ENCODE measurements at regions not wholly inside any gene's neighbourhood (a gene's known extent, or its start where the extent isn't known, plus 50 kb on each side); places are given as distances from the start of the nearest gene placed in this dataset.

- no peak for FAIRE-seq
- no peak for DNase-seq (ENCODE audit: low read depth in 1 of 2, low spot score in 2 of 2)
- no peak overlapping the region for H3K23ac ChIP-seq (ENCODE audit: insufficient read length)
- TF ChIP-seq SP2 (IDR thresholded peaks at IDR 0.05; ENCODE audit: low read length) = no peak
- no peak for TF ChIP-seq ATF3 (IDR thresholded peaks at IDR 0.05; ENCODE audit: insufficient read depth, low read depth, low read length)
- no peak for TF ChIP-seq SIX5 (IDR thresholded peaks at IDR 0.05; ENCODE audit: low read depth, low read length)
- no peak for TF ChIP-seq TBP (IDR thresholded peaks at IDR 0.05; ENCODE audit: low read depth, low read length)
- TF ChIP-seq SRF (IDR thresholded peaks at IDR 0.05; ENCODE audit: low read depth, low read length) = no peak
- no peak for TF ChIP-seq POLR2AphosphoS5 (IDR thresholded peaks at IDR 0.05; ENCODE audit: low read depth, low read length)
- no peak for TF ChIP-seq ASH2L (IDR thresholded peaks at IDR 0.05; ENCODE audit: low read length)
- no peak for TF ChIP-seq HDAC6 (IDR thresholded peaks at IDR 0.05; ENCODE audit: low read depth, low read length)
- TF ChIP-seq KDM5A (IDR thresholded peaks at IDR 0.05; ENCODE audit: low read length) = no peak
- no peak for TF ChIP-seq CBX5 (IDR thresholded peaks at IDR 0.05; ENCODE audit: low read depth, low read length)
- no peak for TF ChIP-seq BRCA1 (IDR thresholded peaks at IDR 0.05; ENCODE audit: low read depth, low read length)
- TF ChIP-seq CHD2 (IDR thresholded peaks at IDR 0.05; ENCODE audit: low read length) = no peak
These were observed 812.6 kb downstream of the ZPLD1 start for GRCh38 chr3:103247459-103247858.

More at GRCh38 chr3:103247459-103247858, 812.6 kb downstream of the ZPLD1 start:
- Histone ChIP-seq H3K36me3 (ENCODE audit: control insufficient read depth in 2 of 4, insufficient read depth in 4 of 4, low read length in 3 of 4) (no peaks in the 10 kb centered on the region), H4K91ac (replicated peaks; ENCODE audit: insufficient read length, low read length) (no peak overlapping the region), H2BK12ac (ENCODE audit: low read depth, low read length) (no peak overlapping the region), H2BK5ac (ENCODE audit: low read depth, low read length) (no peak overlapping the region), H3K79me1 (ENCODE audit: low read depth, low read length) (no peaks in the 10 kb centered on the region), H3K79me2 (ENCODE audit: control insufficient read depth in 1 of 2, insufficient read depth in 2 of 2, low read length in 2 of 2) (no peaks in the 10 kb centered on the region), H3K27me3 (replicated peaks in 1 of 4; ENCODE audit: control insufficient read depth in 3 of 4, extremely low read depth in 1 of 4, insufficient read depth in 3 of 4, low read length in 3 of 4) (no peaks in the 10 kb centered on the region), H3K9me3 (ENCODE audit: insufficient read depth in 2 of 2, low read depth in 1 of 2, low read length in 1 of 2) (no peaks in the 10 kb centered on the region), H3K14ac (ENCODE audit: insufficient read length) (no peak overlapping the region), H3K9ac (replicated peaks in 1 of 4; ENCODE audit: extremely low read depth in 1 of 4, low read depth in 3 of 4, low read length in 3 of 4) (no peak overlapping the region), H4K5ac (ENCODE audit: insufficient read length, low read depth, low read length) (no peak overlapping the region), H4K20me1 (replicated peaks in 1 of 2; ENCODE audit: control insufficient read depth in 1 of 2, insufficient read depth in 2 of 2, low read length in 2 of 2) (no peaks in the 10 kb centered on the region), H3K27ac (ENCODE audit: low read depth, low read length) (no peak overlapping the region), H3K4me1 (replicated peaks in 1 of 4; ENCODE audit: control insufficient read depth in 3 of 4, insufficient read depth in 4 of 4, low read length in 3 of 4) (no peaks in the 10 kb centered on the region), H2BK15ac (ENCODE audit: low read length) (no peak overlapping the region), H2AK5ac (ENCODE audit: low read depth, low read length) (no peak overlapping the region), H3K23me2 (ENCODE audit: low read depth, low read length) (no peaks in the 10 kb centered on the region), H3K4ac (replicated peaks; ENCODE audit: insufficient read length, low read depth, low read length) (no peak overlapping the region), H3K56ac (replicated peaks; ENCODE audit: insufficient read length, low read depth, low read length) (no peak overlapping the region), H2BK120ac (replicated peaks; ENCODE audit: low read depth, low read length) (no peak overlapping the region), H3K4me2 (ENCODE audit: insufficient read depth in 1 of 2, low read depth in 2 of 2, low read length in 2 of 2) (no peak overlapping the region), H3K4me3 (ENCODE audit: extremely low read depth in 1 of 4, insufficient read depth in 2 of 4, low read depth in 3 of 4, low read length in 4 of 4) (no peak overlapping the region), H2AFZ (ENCODE audit: low read length) (no peak overlapping the region), H2BK20ac (ENCODE audit: low read length) (no peak overlapping the region), H3K18ac (ENCODE audit: extremely low read depth, low read length) (no peak overlapping the region), H4K8ac (ENCODE audit: extremely low read depth, insufficient read depth, low read length) (no peak overlapping the region)
- POLR2A ChIA-PET (ENCODE audit: partially characterized antibody) = no interaction called here
- CTCF ChIA-PET (ENCODE audit: partially characterized antibody) = no interaction called here
